ENCODE measurements at regions not wholly inside any gene's neighbourhood (a gene's known extent, or its start where the extent isn't known, plus 50 kb on each side); places are given as distances from the start of the nearest gene placed in this dataset.

DNA sequence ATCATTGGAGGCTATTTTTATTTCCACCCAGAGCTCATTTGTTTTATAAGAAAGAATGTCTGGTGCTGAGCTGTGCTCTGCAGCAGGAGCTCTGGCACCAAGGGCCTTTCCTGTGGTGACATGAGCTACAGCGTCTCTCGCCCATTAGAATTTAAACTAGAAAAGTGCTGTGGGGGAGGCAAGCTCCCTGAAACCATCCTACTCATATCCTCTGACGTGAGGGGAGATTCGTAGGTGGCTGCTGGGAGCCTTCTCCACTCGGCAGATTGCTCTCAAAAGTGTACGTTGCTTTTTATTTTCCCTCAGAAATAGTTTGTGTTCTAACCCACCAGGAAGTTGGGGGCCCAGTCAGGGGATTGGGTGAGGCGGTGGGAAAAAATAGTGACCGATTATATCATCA is 76.3 kb upstream of the ARHGEF3 start:
- TF ChIP-seq, protein P1, sequence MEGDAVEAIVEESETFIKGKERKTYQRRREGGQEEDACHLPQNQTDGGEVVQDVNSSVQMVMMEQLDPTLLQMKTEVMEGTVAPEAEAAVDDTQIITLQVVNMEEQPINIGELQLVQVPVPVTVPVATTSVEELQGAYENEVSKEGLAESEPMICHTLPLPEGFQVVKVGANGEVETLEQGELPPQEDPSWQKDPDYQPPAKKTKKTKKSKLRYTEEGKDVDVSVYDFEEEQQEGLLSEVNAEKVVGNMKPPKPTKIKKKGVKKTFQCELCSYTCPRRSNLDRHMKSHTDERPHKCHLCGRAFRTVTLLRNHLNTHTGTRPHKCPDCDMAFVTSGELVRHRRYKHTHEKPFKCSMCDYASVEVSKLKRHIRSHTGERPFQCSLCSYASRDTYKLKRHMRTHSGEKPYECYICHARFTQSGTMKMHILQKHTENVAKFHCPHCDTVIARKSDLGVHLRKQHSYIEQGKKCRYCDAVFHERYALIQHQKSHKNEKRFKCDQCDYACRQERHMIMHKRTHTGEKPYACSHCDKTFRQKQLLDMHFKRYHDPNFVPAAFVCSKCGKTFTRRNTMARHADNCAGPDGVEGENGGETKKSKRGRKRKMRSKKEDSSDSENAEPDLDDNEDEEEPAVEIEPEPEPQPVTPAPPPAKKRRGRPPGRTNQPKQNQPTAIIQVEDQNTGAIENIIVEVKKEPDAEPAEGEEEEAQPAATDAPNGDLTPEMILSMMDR (IDR thresholded peaks at IDR 0.05; ENCODE audit: low read depth, low read length), result no peak
- no peak for DNase-seq (ENCODE audit: extremely low read depth, low read depth)

DNA sequence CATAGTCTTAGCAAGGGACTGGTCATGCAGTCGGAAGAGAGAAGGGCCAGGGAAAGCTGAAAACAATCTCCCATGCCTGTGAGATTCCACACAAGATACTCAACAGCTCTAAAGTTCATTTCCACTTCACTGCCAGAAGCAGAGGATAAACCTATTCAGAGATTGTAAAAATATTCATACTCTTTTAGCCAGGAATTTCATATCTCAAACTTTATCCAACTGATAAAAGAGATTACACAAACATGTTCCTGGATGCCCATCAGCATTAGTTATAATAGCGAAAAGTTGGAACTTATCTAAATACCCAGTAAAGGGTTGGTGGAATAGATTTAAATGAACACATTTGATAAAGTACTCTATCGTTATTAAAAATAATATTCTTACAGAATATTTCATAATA is 75.2 kb upstream of the ARHGEF3 start:
- DNase-seq (ENCODE audit: extremely low read depth, low read depth), result no peak
- TF ChIP-seq, protein P1 (IDR thresholded peaks at IDR 0.05; ENCODE audit: low read depth, low read length), result no peak

GRCh38 chr3:56874269-56874668 is 72.5 kb upstream of the ARHGEF3 start:
- no peak for DNase-seq (ENCODE audit: extremely low read depth, low read depth)
- TF ChIP-seq, protein P1 (IDR thresholded peaks at IDR 0.05; ENCODE audit: low read depth, low read length), result no peak

DNA sequence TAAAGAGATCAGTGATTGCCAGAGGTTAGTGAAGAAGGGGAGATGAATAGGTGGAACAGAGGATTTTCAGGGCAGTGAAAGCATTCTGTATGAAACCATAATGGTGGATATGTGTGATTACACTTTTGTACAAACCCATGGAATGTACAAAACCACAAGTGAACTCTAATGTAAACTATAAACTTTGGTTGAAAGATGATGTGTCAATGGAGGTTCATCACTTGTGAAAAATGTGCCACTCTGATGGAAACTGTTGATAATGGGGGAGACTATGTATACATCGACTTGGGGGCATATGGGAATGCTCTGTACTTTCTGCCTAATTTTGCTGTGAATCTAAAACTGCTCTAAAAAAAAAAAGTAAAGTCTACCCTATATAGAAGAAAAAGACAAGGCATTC is 68.7 kb upstream of the ARHGEF3 start:
- TF ChIP-seq, protein P1 (IDR thresholded peaks at IDR 0.05; ENCODE audit: low read depth, low read length), result no peak
- DNase-seq (ENCODE audit: extremely low read depth, low read depth), result no peak

GRCh38 chr3:56869157-56869889 is 67.6 kb upstream of the ARHGEF3 start:
- TF ChIP-seq, protein P1 (IDR thresholded peaks at IDR 0.05; ENCODE audit: low read depth, low read length), result no peak
- DNase-seq (ENCODE audit: extremely low read depth, low read depth), result no peak

DNA sequence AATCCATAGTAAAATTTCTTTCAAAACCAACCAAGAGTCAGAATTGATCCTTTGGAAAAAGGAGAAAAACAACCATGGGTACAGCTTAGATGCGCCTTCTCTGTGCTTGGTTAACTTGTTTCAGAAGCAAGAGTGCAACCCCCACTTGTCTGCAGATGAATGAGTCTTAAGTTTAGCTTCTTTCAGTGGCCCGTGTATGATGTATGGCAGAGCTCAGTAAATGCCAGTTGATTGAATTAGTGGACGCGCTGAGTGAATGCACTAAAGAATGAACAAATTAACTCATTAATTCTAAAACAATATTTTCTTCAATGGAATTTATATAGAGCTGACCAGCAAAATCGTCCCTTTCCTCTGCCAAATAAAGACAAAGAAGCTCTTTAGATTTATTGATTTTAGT is 67.0 kb upstream of the ARHGEF3 start:
- DNase-seq (ENCODE audit: extremely low read depth, low read depth), result no peak
- TF ChIP-seq, protein P1 (IDR thresholded peaks at IDR 0.05; ENCODE audit: low read depth, low read length), result no peak

DNA sequence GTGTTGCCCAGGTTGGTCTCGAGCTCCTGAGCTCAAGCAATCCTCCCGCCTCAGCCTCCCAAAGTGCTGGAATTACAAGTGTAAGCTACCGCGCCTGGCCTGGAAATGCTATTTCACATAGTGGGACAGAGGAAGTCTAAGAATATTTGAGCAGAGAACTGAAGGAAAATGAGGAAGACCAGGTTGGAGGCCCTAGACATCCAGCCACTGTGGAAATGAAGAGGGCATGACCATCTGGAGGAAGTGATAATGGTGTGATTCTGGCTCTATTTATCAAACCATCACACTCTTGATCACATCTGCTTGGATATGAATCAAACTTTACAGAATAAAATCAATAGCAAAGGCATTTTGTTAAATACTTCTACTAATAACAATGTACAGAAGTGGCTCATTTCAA is 65.9 kb upstream of the ARHGEF3 start:
- TF ChIP-seq, protein P1 (IDR thresholded peaks at IDR 0.05; ENCODE audit: low read depth, low read length), result no peak
- no peak for DNase-seq (ENCODE audit: extremely low read depth, low read depth)

All from AG09319 (cell line).